Endothelial cell of umbilical vein (primary cell): ENCODE measurements at regions not wholly inside any gene's neighbourhood (a gene's known extent, or its start where the extent isn't known, plus 50 kb on each side); places are given as distances from the start of the nearest gene placed in this dataset.

ENCODE experiments used
- EZH2 ChIP-seq: IDR thresholded peaks from 2 replicates; pipeline ENCODE4 v1.6.1; 2012; ENCODE audit warnings: borderline replicate concordance, low read depth, mild to moderate bottlenecking, moderate library complexity, low read length, inconsistent platforms; ENCODE audit not compliant: severe bottlenecking
- FOS ChIP-seq: IDR thresholded peaks from 2 replicates; pipeline ENCODE4 v1.6.1; 2011; ENCODE audit warnings: mild to moderate bottlenecking, low read length, moderate library complexity, borderline replicate concordance; ENCODE audit not compliant: insufficient read depth
- JUN ChIP-seq: IDR thresholded peaks from 2 replicates; pipeline ENCODE4 v1.6.1; 2011; ENCODE audit warnings: borderline replicate concordance, low read depth; ENCODE audit not compliant: insufficient read length, insufficient read depth
- MYC ChIP-seq: IDR thresholded peaks from one replicate; pipeline ENCODE4 v1.6.1; 2011; ENCODE audit warnings: mild to moderate bottlenecking, low read depth, low read length
- POLR2A ChIP-seq: IDR thresholded peaks from 2 replicates; pipeline ENCODE4 v1.6.1; 2012; ENCODE audit warnings: low read depth, mild to moderate bottlenecking, control low read depth, low read length
- POLR2AphosphoS5 ChIP-seq: IDR thresholded peaks from 2 replicates; pipeline ENCODE4 v1.6.1; 2012; ENCODE audit warnings: low read depth, mild to moderate bottlenecking, control low read depth, low read length, moderate library complexity; ENCODE audit not compliant: insufficient read depth
- TF ChIP-seq, protein P1 (sequence below), 2 donors: IDR thresholded peaks; 1 replicate in 1 of 2; 2 replicates in 1 of 2; pipeline ENCODE4 v1.5.1; 2011; ENCODE audit warnings: low read length in 2 of 2, mild to moderate bottlenecking in 2 of 2, moderate library complexity in 2 of 2, control low read depth in 1 of 2, inconsistent platforms in 1 of 2, low read depth in 1 of 2; ENCODE audit not compliant: insufficient read depth in 1 of 2; ENCODE audit errors: extremely low read depth in 1 of 2

DNA sequence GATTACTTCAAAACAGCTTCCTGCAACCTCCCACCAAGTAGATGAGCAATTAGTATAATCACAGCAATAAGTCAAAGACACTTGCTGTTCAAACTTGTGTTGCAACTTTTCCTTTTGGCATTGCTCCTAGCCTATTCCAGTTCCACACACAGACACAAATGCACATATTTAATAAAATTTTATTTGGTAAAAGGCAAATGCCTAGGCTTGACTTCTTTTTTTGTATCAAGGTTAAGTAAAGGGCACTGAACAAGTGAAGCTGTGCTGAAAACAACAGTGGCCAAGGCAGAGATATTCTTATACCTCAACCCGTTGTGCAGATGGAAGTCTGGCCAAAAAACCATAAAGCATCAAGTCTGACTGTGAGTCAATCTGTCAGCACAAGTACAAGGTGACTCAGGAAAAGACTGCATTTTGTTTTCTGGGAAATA is 708.4 kb upstream of the CITED2 start:
- TF ChIP-seq, protein P1, sequence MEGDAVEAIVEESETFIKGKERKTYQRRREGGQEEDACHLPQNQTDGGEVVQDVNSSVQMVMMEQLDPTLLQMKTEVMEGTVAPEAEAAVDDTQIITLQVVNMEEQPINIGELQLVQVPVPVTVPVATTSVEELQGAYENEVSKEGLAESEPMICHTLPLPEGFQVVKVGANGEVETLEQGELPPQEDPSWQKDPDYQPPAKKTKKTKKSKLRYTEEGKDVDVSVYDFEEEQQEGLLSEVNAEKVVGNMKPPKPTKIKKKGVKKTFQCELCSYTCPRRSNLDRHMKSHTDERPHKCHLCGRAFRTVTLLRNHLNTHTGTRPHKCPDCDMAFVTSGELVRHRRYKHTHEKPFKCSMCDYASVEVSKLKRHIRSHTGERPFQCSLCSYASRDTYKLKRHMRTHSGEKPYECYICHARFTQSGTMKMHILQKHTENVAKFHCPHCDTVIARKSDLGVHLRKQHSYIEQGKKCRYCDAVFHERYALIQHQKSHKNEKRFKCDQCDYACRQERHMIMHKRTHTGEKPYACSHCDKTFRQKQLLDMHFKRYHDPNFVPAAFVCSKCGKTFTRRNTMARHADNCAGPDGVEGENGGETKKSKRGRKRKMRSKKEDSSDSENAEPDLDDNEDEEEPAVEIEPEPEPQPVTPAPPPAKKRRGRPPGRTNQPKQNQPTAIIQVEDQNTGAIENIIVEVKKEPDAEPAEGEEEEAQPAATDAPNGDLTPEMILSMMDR (IDR thresholded peaks at IDR 0.05; ENCODE audit: extremely low read depth in 1 of 2, insufficient read depth in 1 of 2, low read depth in 1 of 2, low read length in 2 of 2): no peak
- TF ChIP-seq FOS: no peak
- no peak for TF ChIP-seq POLR2AphosphoS5
- TF ChIP-seq MYC: no peak
- TF ChIP-seq POLR2A: no peak
- no peak for TF ChIP-seq EZH2
- TF ChIP-seq JUN: no peak
